ENCODE measurements at regions not wholly inside any gene's neighbourhood (a gene's known extent, or its start where the extent isn't known, plus 50 kb on each side); places are given as distances from the start of the nearest gene placed in this dataset.

DNA sequence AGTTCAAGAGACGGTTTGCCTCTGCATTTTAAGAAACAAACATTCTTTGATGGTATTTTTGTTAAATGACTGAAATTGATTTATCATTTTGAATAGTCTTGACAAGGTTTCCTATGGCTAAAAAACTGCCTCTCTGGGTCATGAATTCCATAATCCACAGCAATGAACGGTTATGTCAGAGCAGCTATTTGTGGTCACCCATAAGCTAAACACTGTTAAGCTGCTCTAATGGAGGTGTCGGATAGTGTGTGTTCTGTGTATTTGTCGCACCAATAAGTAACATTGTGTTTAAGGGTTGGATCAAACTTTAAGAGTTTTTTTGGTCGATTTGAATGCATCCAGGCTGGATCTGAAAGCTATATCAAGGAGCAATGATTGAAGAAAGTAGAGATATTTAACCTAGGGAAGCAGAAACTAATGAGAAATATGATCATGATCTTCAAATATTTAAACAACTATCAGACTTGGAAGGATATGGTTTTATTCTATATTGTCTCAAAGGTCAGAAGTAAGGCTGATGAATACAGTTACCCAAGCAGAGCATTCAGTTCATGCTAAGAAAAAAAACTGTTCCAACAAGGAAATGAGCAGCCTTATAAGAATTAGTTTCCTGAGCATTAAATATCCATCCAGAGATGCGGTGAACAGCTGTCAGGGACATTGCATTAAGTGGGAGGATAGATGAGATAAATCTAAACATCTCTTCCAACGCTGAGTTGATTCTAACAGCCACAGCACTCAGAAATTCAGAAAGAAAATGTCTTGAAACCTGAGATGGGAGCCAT is 232.3 kb upstream of the RPS6KA3 start:
- TF ChIP-seq EZH2phosphoT487 (IDR thresholded peaks at IDR 0.05; ENCODE audit: borderline replicate concordance, low read depth), result no peak
- TF ChIP-seq MXI1 (IDR thresholded peaks at IDR 0.05; ENCODE audit: low read depth, low read length), result no peak
- no peak for TF ChIP-seq TCF12 (IDR thresholded peaks at IDR 0.05)
- TF ChIP-seq, protein P1, sequence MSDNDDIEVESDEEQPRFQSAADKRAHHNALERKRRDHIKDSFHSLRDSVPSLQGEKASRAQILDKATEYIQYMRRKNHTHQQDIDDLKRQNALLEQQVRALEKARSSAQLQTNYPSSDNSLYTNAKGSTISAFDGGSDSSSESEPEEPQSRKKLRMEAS (IDR thresholded peaks at IDR 0.05; ENCODE audit: low read depth), result no peak
- no peak for TF ChIP-seq JUND (IDR thresholded peaks at IDR 0.05)
- TF ChIP-seq, protein P2, sequence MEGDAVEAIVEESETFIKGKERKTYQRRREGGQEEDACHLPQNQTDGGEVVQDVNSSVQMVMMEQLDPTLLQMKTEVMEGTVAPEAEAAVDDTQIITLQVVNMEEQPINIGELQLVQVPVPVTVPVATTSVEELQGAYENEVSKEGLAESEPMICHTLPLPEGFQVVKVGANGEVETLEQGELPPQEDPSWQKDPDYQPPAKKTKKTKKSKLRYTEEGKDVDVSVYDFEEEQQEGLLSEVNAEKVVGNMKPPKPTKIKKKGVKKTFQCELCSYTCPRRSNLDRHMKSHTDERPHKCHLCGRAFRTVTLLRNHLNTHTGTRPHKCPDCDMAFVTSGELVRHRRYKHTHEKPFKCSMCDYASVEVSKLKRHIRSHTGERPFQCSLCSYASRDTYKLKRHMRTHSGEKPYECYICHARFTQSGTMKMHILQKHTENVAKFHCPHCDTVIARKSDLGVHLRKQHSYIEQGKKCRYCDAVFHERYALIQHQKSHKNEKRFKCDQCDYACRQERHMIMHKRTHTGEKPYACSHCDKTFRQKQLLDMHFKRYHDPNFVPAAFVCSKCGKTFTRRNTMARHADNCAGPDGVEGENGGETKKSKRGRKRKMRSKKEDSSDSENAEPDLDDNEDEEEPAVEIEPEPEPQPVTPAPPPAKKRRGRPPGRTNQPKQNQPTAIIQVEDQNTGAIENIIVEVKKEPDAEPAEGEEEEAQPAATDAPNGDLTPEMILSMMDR (IDR thresholded peaks at IDR 0.05), result no peak
- no peak for TF ChIP-seq RCOR1 (IDR thresholded peaks at IDR 0.05; ENCODE audit: low read length)
- TF ChIP-seq, protein P3, sequence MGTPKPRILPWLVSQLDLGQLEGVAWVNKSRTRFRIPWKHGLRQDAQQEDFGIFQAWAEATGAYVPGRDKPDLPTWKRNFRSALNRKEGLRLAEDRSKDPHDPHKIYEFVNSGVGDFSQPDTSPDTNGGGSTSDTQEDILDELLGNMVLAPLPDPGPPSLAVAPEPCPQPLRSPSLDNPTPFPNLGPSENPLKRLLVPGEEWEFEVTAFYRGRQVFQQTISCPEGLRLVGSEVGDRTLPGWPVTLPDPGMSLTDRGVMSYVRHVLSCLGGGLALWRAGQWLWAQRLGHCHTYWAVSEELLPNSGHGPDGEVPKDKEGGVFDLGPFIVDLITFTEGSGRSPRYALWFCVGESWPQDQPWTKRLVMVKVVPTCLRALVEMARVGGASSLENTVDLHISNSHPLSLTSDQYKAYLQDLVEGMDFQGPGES (IDR thresholded peaks at IDR 0.05; ENCODE audit: low read depth, low read length), result no peak
- no peak; a peak in 1 of 4 replicates for TF ChIP-seq EP300 (IDR thresholded peaks at IDR 0.05; ENCODE audit: borderline replicate concordance in 1 of 2, low read depth in 1 of 2, low read length in 1 of 2)
- no peak for TF ChIP-seq SIN3A (IDR thresholded peaks at IDR 0.05; ENCODE audit: borderline replicate concordance, low read depth, low read length)
